Stimulated activated naive CD4-positive, alpha-beta T cell (primary cell): ENCODE measurements at regions not wholly inside any gene's neighbourhood (a gene's known extent, or its start where the extent isn't known, plus 50 kb on each side); places are given as distances from the start of the nearest gene placed in this dataset.

Experiments
- DNase-seq, 6 experiments: peaks; one replicate each; lab custom pipeline; 2025; lab: John Stamatoyannopoulos, UW

GRCh38 chr9:108496846-108497245, 358.9 kb downstream of the ACTL7B start:
- DNase-seq = no peak

DNA sequence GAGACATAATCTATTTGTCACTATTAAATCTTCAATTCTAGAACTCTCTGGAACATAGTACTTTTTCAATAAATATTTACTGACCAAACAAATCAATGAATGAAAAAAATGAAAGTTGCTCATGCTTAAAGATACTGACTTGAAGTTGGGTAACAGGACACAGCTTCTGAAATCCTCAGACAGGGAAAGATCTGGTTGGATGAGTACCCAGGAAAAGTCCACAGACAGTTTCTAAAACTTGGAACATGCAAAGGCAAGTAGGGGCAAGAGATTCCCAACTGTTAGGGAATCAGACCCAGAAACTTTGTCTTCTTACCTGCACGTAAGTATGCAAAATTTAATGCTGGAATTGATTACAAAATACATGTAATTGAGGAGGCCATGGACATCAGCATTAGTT, 366.2 kb downstream of the ACTL7B start:
- no peak for DNase-seq

GRCh38 chr9:108486831-108487230, 369.0 kb downstream of the ACTL7B start:
- DNase-seq = no peak

DNA sequence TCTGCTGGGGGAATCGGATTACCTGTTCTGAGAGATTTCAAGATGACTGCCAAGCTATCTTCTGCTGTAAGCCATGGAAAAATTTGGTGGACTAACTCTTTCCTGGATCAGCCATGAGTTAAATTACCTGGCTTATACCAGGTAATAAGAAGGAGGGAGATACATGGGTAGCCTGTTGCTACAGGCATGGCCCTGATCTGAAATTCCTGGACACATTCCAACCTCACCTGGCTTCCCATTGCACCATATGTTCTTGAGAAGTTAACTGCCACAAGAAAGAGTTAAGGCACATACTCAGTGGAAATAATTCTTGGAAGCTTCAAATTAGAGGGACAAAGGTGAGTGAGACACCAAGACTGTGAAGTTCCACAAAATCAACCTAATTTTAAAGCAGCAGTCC, 371.3 kb downstream of the ACTL7B start:
- no peak for DNase-seq

DNA sequence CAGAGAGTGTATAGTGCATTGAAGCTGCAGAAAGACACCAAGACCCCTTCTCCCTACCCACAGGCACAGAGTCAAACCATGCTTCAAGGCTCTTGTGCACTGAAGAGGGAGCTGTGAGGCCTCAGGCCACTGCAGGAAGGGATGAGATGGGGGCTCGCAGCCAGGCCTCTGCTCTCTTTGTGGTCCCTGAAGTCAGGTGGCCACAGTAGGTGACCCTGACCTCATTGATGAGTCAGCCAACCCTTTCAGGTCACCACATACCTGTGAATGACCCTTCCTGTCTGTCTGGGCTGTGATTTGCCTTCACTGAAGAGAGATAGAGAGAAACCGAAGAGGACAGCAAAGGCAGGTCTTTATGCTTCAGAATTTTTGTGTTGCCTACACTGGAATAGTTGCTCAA, 372.1 kb downstream of the ACTL7B start:
- DNase-seq = no peak

DNA sequence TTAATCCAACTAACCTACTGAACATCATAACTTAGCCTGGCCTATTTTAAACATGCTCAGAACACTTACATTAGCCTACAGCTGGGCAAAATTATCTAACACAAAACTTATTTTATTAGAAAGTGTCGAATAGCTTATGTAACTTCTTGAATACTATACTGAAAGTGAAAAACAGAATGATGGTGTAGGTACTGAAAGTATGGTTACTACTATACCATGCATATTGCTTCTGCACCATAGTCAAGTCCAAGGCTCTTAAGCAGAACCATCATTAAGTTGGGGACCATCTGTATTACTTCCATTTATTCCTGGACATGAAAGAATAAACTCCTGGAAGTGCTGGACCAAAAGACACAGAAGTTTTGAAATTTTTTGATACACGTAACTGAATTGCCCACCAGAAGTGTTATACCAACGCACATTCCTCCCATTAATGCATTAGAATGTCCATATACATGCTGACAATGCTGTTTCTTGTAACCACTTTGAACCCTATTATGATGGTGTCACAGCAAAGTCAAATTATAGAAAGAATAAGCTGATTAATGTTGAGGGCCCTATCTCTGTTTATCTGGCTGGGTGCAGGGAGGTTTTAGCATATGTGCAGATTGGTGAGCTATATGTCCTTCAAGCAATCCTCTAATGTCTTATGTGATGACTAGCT, 375.7 kb downstream of the ACTL7B start:
- no peak for DNase-seq

DNA sequence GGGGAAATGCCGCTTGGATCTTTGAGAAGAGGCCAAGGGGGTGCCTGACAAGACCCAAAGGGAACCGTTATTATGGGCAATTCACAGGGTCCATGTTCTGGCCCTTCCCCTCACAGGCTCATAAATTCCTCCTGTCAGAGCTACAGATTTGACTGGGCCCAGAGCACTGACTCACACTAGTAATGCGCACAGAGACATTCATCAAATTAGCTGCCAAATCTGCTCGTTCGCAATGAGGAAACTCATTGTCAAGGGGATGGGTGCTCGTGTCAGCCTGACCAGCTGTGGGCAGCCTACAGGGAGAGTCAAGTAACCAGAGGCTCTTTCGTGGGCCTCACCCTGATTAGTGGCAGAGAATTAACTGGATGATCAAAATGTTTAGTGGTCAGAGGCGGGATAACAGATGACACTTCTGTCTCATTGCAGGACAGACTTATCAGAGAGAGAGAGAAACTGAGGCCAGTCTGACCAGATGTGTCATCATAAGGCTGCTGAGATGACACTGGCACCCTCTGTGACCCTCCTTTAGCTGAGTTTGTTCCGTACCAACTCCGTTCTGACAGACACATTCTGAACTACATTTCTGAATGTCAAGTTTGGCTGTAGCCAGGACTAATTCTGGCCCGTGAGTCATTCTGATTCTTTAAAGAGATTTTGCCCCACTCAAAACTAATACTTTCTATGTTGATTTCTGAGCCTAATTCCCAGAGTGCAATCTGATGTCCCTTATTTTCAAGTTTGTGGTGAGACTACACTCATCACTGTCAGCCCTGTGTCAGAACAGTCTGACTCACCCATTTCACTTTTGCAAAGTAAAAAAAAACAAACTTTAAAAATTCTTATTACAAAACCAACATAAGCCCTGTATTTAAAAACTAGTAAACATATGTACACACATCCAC, 377.1 kb downstream of the ACTL7B start:
- DNase-seq = no peak

DNA sequence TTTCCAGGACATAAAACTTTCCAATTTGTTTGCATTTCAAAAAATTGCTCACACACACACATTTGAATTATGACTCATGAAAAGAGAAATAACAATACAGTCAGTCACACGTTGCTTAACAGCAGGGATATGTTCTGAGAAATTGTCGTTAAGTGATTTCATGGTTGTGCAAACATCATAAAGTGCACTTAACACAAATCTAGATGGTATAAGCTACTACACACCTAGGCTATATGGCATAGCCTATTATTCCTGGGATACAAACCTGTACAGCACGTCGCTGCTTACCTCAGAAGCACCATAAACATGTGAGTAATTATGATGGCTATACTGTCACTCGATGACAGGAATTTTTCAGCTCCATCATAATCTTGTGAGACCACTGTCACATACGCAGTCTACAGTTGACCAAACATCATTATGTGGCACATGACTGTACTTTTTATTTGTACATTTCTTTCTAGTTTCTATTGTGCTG, 378.2 kb downstream of the ACTL7B start:
- no peak for DNase-seq

- DNase-seq = no peak
Measured at GRCh38 chr9:108476574-108476973, 379.2 kb downstream of the ACTL7B start.

DNA sequence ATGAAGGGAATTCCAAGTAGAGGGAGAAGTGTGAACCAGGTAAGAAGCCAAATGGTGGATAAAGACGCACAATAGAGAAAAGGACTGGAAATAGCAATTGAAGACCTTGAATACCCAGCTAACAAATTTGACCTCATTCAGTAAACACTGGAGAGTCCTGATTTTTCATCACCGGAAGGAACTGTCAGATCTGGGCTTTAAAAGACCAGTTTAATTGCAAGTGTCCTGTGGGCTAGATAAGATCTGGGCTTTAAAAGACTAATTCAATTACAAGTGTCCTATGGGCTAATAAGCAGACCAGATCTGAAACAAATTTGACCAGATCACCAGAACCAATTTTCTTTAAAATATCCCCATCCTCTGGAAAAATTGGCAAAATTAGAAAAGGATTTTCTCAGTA, 380.0 kb downstream of the ACTL7B start:
- no peak for DNase-seq

DNA sequence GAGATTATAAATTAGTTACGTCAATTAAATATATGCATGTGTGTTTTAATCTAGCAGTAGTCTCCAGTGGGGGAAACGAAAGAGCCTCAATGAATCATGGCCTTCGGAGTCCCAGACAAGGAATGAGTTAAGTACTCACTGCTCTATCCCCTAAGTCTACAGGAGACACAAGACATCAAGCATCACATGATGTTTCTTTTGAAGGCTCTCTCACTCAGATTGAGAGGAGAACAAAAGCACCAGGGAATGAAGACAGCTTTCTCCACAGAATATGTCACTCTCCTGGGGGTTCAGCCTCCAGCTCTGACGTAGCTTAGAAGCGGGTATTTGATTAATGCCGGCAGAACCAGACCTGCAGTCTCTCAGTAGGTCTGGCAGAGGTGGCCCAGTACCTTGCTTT, 381.4 kb downstream of the ACTL7B start:
- DNase-seq = no peak

GRCh38 chr9:108473209-108474112, 382.3 kb downstream of the ACTL7B start:
- no peak for DNase-seq

GRCh38 chr9:108469654-108470053, 386.1 kb downstream of the ACTL7B start:
- no peak for DNase-seq

- DNase-seq = no peak
Measured at GRCh38 chr9:108468364-108468763, 387.4 kb downstream of the ACTL7B start.

- DNase-seq = no peak
Measured at GRCh38 chr9:108467653-108468324, 388.0 kb downstream of the ACTL7B start.

DNA sequence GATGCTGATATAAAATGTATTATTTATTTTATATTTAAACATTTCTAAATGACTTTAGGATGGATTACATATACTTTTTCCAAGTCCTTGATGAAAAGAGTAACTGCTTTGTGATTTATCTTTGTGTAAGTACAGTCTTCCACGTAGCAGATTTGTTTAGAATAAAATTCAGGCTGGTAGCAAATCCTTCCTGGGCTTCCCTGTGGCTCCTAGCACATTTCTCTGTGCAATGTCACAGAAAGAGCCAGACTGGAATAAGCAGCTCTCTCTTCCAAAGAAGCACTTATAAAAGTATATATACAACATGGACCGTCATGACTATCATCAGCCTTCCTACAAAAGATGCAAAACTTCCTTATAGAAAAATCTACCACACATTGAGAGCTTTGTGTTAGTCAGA, 388.6 kb downstream of the ACTL7B start:
- DNase-seq = no peak

GRCh38 chr9:108466304-108466703, 389.5 kb downstream of the ACTL7B start:
- no peak for DNase-seq

- no peak for DNase-seq
Measured at GRCh38 chr9:108463932-108464606, 391.7 kb downstream of the ACTL7B start.

DNA sequence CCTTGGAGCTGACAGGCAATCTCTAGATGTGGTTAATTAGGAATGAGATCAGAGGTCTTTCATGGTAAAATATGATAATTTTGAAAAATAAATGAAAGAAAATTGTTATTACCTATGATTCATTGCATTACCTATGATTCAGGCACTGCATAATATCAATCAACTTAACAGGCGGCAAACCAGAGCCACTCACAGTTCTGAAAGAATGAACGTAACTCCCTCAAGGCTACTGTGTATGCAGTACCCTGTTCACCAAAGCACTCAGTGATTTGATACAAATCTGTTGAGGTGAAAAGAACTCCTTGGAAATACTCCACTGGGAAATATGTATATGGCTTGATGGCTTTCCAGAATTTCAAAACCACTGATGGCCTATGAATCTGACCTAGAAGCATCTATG, 398.9 kb downstream of the ACTL7B start:
- no peak for DNase-seq

GRCh38 chr9:108445431-108446071, 410.2 kb downstream of the ACTL7B start:
- no peak for DNase-seq
